Activated CD8-positive, alpha-beta memory T cell treated with anti-CD3 and anti-CD28 coated beads for 24 hours (primary cell): ENCODE measurements at regions not wholly inside any gene's neighbourhood (a gene's known extent, or its start where the extent isn't known, plus 50 kb on each side); places are given as distances from the start of the nearest gene placed in this dataset.
A peak's percentile ranks its signal among the peaks of the same experiment; 100 is the strongest.
"Not testable (repeated sequence)": the region's sequence is repeated elsewhere in the genome, so short reads cannot be mapped to it uniquely, and the experiment has no call there.

Source experiments
- DNase-seq: peaks from one replicate; pipeline ENCODE4 v3.0.0-alpha.2; 2020

GRCh38 chrX:65331371-65331770, 203.2 kb downstream of the LAS1L start:
- DNase-seq: no peak

GRCh38 chrX:65300104-65300809, 234.3 kb downstream of the LAS1L start:
- no peak for DNase-seq

GRCh38 chrX:65282905-65283304, 251.7 kb downstream of the LAS1L start:
- not testable (repeated sequence) for DNase-seq

GRCh38 chrX:65273152-65273551, 261.4 kb downstream of the LAS1L start:
- DNase-seq: no peak

GRCh38 chrX:65266482-65266881, 268.1 kb downstream of the LAS1L start:
- no peak for DNase-seq

GRCh38 chrX:65253817-65254216, 277.6 kb upstream of the ZC4H2 start:
- DNase-seq: no peak

GRCh38 chrX:65241059-65241721, 264.9 kb upstream of the ZC4H2 start:
- DNase-seq: no peak

- DNase-seq: no peak
Observed at GRCh38 chrX:65203545-65203944, 227.3 kb upstream of the ZC4H2 start.

GRCh38 chrX:65196758-65197360, 220.6 kb upstream of the ZC4H2 start:
- no peak for DNase-seq

GRCh38 chrX:65195621-65196020, 219.4 kb upstream of the ZC4H2 start:
- DNase-seq: no peak

GRCh38 chrX:65194547-65194946, 218.3 kb upstream of the ZC4H2 start:
- DNase-seq: no peak

GRCh38 chrX:65163325-65163724, 187.1 kb upstream of the ZC4H2 start:
- DNase-seq: not testable (repeated sequence)

- DNase-seq: no peak
Observed at GRCh38 chrX:65148232-65148631, 172.0 kb upstream of the ZC4H2 start.

GRCh38 chrX:65136424-65136823, 160.2 kb upstream of the ZC4H2 start:
- no peak for DNase-seq

- DNase-seq: no peak
Observed at GRCh38 chrX:65127842-65128241, 151.6 kb upstream of the ZC4H2 start.

GRCh38 chrX:65098851-65099250, 122.6 kb upstream of the ZC4H2 start:
- DNase-seq: no peak

- DNase-seq: no peak
Observed at GRCh38 chrX:65093658-65094057, 117.4 kb upstream of the ZC4H2 start.

- no peak for DNase-seq
Observed at GRCh38 chrX:65073233-65073632, 97.0 kb upstream of the ZC4H2 start.

- no peak for DNase-seq
Observed at GRCh38 chrX:65072590-65072989, 96.3 kb upstream of the ZC4H2 start.

- not testable (repeated sequence) for DNase-seq
Observed at GRCh38 chrX:65058626-65059025, 82.4 kb upstream of the ZC4H2 start.

GRCh38 chrX:65045001-65045400, 68.8 kb upstream of the ZC4H2 start:
- no peak for DNase-seq

GRCh38 chrX:65035446-65035770, 59.2 kb upstream of the ZC4H2 start:
- DNase-seq: no peak

- DNase-seq: peak; percentile 89
Observed at GRCh38 chrX:65034668-65035445, 58.6 kb upstream of the ZC4H2 start, which contains the start of gene ZC3H12B. TSS of gene ZC3H12B (plus strand) at chrX:65034826.

- no peak for DNase-seq
Observed at GRCh38 chrX:65034292-65034667, 58.0 kb upstream of the ZC4H2 start.
